8988T (cell line): ENCODE measurements at regions not wholly inside any gene's neighbourhood (a gene's known extent, or its start where the extent isn't known, plus 50 kb on each side); places are given as distances from the start of the nearest gene placed in this dataset.
A peak's percentile ranks its signal among the peaks of the same experiment; 100 is the strongest.
"Not testable (repeated sequence)": the region's sequence is repeated elsewhere in the genome, so short reads cannot be mapped to it uniquely, and the experiment has no call there.

Experiments
- DNase-seq: peaks from one replicate; pipeline ENCODE4 v3.0.0; 2011

GRCh38 chr6:28585335-28585734, 59.7 kb downstream of the GPX5 start:
- DNase-seq, result no peak

GRCh38 chr6:28586324-28586723, 60.6 kb downstream of the GPX5 start:
- no peak for DNase-seq

GRCh38 chr6:28586962-28587745, 61.5 kb downstream of the GPX5 start:
- no peak for DNase-seq

GRCh38 chr6:28587746-28588075, 62.0 kb downstream of the GPX5 start:
- no peak for DNase-seq

GRCh38 chr6:28588666-28589065, 63.0 kb downstream of the GPX5 start:
- DNase-seq, result no peak

- DNase-seq, result no peak
Observed at GRCh38 chr6:28589234-28589956, 63.7 kb downstream of the GPX5 start.

GRCh38 chr6:28589957-28590349, 64.3 kb downstream of the GPX5 start:
- no peak for DNase-seq

GRCh38 chr6:28597217-28597835, 71.6 kb downstream of the GPX5 start:
- DNase-seq, result no peak

- DNase-seq, result no peak
Observed at GRCh38 chr6:28597924-28598722, 72.4 kb downstream of the GPX5 start.

- no peak for DNase-seq
Observed at GRCh38 chr6:28598757-28599686, 73.3 kb downstream of the GPX5 start.

GRCh38 chr6:28600245-28600644, 74.6 kb downstream of the GPX5 start:
- no peak for DNase-seq

GRCh38 chr6:28603891-28604290, 78.2 kb downstream of the GPX5 start:
- DNase-seq, result no peak

- DNase-seq, result peak; percentile 61
Observed at GRCh38 chr6:28606424-28607391, 81.0 kb downstream of the GPX5 start.

- no peak for DNase-seq
Observed at GRCh38 chr6:28607990-28608389, 82.3 kb downstream of the GPX5 start.

GRCh38 chr6:28609672-28610071, 84.0 kb downstream of the GPX5 start:
- no peak for DNase-seq

GRCh38 chr6:28615616-28615954, 89.9 kb downstream of the GPX5 start:
- DNase-seq, result no peak

GRCh38 chr6:28615955-28616747, 90.5 kb downstream of the GPX5 start:
- no peak for DNase-seq

- DNase-seq, result no peak
Observed at GRCh38 chr6:28618898-28619555, 93.3 kb downstream of the GPX5 start.

- not testable (repeated sequence) for DNase-seq
Observed at GRCh38 chr6:28621268-28621667, 95.6 kb downstream of the GPX5 start.

- DNase-seq, result not testable (repeated sequence)
Observed at GRCh38 chr6:28623242-28623641, 97.6 kb downstream of the GPX5 start.
